D721Med (cell line): ENCODE measurements at regions not wholly inside any gene's neighbourhood (a gene's known extent, or its start where the extent isn't known, plus 50 kb on each side); places are given as distances from the start of the nearest gene placed in this dataset.
"Not testable (repeated sequence)": the region's sequence is repeated elsewhere in the genome, so short reads cannot be mapped to it uniquely, and the experiment has no call there.

Experiments used
- DNase-seq: peaks from one replicate; pipeline ENCODE4 v3.0.0; 2011; ENCODE audit warnings: low spot score; ENCODE audit not compliant: insufficient read length
- FAIRE-seq: peaks from 2 replicates; lab custom pipeline; 2011; peaks lifted over from hg19 to GRCh38; lab: Jason Lieb, UNC
- CTCF ChIP-seq: IDR thresholded peaks from 2 replicates; pipeline ENCODE4 v1.5.1; 2012; ENCODE audit warnings: mild to moderate bottlenecking, control low read depth; ENCODE audit not compliant: insufficient read depth; ENCODE audit errors: missing control alignments

GRCh38 chr13:24985896-24986295 is 110.0 kb upstream of the PABPC3 start:
- no peak for DNase-seq
- TF ChIP-seq CTCF, result no peak
- no peak for FAIRE-seq

GRCh38 chr13:24986826-24987225 is 109.1 kb upstream of the PABPC3 start:
- no peak for DNase-seq
- no peak for FAIRE-seq
- TF ChIP-seq CTCF, result no peak

- DNase-seq, FAIRE-seq: not testable (repeated sequence)
Measured at GRCh38 chr13:24989959-24990358, 106.0 kb upstream of the PABPC3 start.

GRCh38 chr13:24992946-24993345 is 103.0 kb upstream of the PABPC3 start:
- DNase-seq, FAIRE-seq: not testable (repeated sequence)

GRCh38 chr13:24995225-24995804 is 100.6 kb upstream of the PABPC3 start:
- TF ChIP-seq CTCF, result peak; percentile 91
- FAIRE-seq, result peak; percentile 84
- peak; percentile 49 for DNase-seq

GRCh38 chr13:24997367-24997967 is 98.5 kb upstream of the PABPC3 start:
- TF ChIP-seq CTCF, result peak; percentile 78
- DNase-seq (no peak), FAIRE-seq (peak; percentile 44)

GRCh38 chr13:24998433-24998832 is 97.5 kb upstream of the PABPC3 start:
- FAIRE-seq (no peak), DNase-seq (no peak)
- no peak for TF ChIP-seq CTCF

- no peak for FAIRE-seq
- DNase-seq, result no peak
- no peak for TF ChIP-seq CTCF
Measured at GRCh38 chr13:25001476-25002206, 94.3 kb upstream of the PABPC3 start.

- not testable (repeated sequence) for FAIRE-seq, DNase-seq
Measured at GRCh38 chr13:25002311-25002710, 93.6 kb upstream of the PABPC3 start.

- not testable (repeated sequence) for DNase-seq, FAIRE-seq
Measured at GRCh38 chr13:25004489-25004888, 91.4 kb upstream of the PABPC3 start.
